OCI-LY1 (cell line): ENCODE measurements at regions not wholly inside any gene's neighbourhood (a gene's known extent, or its start where the extent isn't known, plus 50 kb on each side); places are given as distances from the start of the nearest gene placed in this dataset.
"Not testable (repeated sequence)": the region's sequence is repeated elsewhere in the genome, so short reads cannot be mapped to it uniquely, and the experiment has no call there.

Experiments used
- H2AFZ ChIP-seq: fragments of 200-600 bp; sonication (generic), shearing (Covaris generic); 2 replicates; pipeline ENCODE4 v1.6.0; 2014; ENCODE audit warnings: antibody characterized with exemption, mild to moderate bottlenecking, low read length
- H3F3A ChIP-seq: fragments of 200-600 bp; sonication (generic), shearing (Covaris generic); 2 replicates; pipeline ENCODE4 v1.6.0; 2014; ENCODE audit warnings: mild to moderate bottlenecking, antibody characterized with exemption, low read length, moderate library complexity; ENCODE audit not compliant: insufficient read depth
- H3K27ac ChIP-seq: fragments of 200-600 bp; sonication (generic); 2 replicates; pipeline ENCODE4 v1.5.1; 2014; ENCODE audit warnings: low read length, mixed run types, mild to moderate bottlenecking, low read depth; ENCODE audit not compliant: poor library complexity, severe bottlenecking
- H3K27me3 ChIP-seq: fragments of 200-600 bp; sonication (generic); 2 replicates; pipeline ENCODE4 v1.6.0; 2014; ENCODE audit warnings: antibody characterized with exemption, mild to moderate bottlenecking, low read length, moderate library complexity; ENCODE audit not compliant: insufficient read depth
- H3K36me3 ChIP-seq: fragments of 200-600 bp; sonication (generic); 2 replicates; pipeline ENCODE4 v1.6.1; 2014; ENCODE audit warnings: mild to moderate bottlenecking, antibody characterized with exemption, low read length, moderate library complexity, mixed read lengths; ENCODE audit not compliant: insufficient read depth
- H3K4me1 ChIP-seq: fragments of 200-600 bp; sonication (generic); 2 replicates; pipeline ENCODE4 v1.5.1; 2014; ENCODE audit warnings: mild to moderate bottlenecking, low read length, moderate library complexity; ENCODE audit not compliant: insufficient read depth, severe bottlenecking
- H3K4me2 ChIP-seq: fragments of 200-600 bp; sonication (generic), shearing (Covaris generic); 2 replicates; pipeline ENCODE4 v1.6.1; 2014; ENCODE audit warnings: low read length
- H3K4me3 ChIP-seq: fragments of 200-600 bp; sonication (generic); 2 replicates; pipeline ENCODE4 v1.5.1; 2014; ENCODE audit warnings: low read length, low read depth, mild to moderate bottlenecking, mixed read lengths; ENCODE audit not compliant: poor library complexity, severe bottlenecking
- H3K79me2 ChIP-seq: fragments of 200-600 bp; shearing (Covaris generic); 2 replicates; pipeline ENCODE4 v1.6.1; 2016; ENCODE audit warnings: mixed run types, low read length, mixed read lengths; ENCODE audit not compliant: insufficient read depth
- H3K9ac ChIP-seq: fragments of 200-600 bp; sonication (generic), shearing (Covaris generic); 2 replicates; pipeline ENCODE4 v1.6.1; 2014; ENCODE audit warnings: mild to moderate bottlenecking, low read length, mixed read lengths
- H3K9me2 ChIP-seq: fragments of 200-600 bp; sonication (generic), shearing (Covaris generic); 2 replicates; pipeline ENCODE4 v1.6.1; 2014; ENCODE audit warnings: low read depth, mild to moderate bottlenecking, low read length, mixed read lengths
- H3K9me3 ChIP-seq: fragments of 200-600 bp; shearing (Covaris generic); 2 replicates; pipeline ENCODE4 v1.6.1; 2014; ENCODE audit warnings: low read length, mixed read lengths
- H4K20me1 ChIP-seq: fragments of 200-600 bp; sonication (generic), shearing (Covaris generic); 2 replicates; pipeline ENCODE4 v1.6.0; 2016; ENCODE audit warnings: mild to moderate bottlenecking, low read length; ENCODE audit not compliant: insufficient read depth

GRCh38 chr5:99515864-99516490, 587.2 kb upstream of the CHD1 start:
- not testable (repeated sequence) for H3K9ac ChIP-seq, H3K79me2 ChIP-seq, H3K9me3 ChIP-seq, H3F3A ChIP-seq, H4K20me1 ChIP-seq, H3K9me2 ChIP-seq, H3K27me3 ChIP-seq, H3K27ac ChIP-seq, H2AFZ ChIP-seq, H3K36me3 ChIP-seq, H3K4me1 ChIP-seq, H3K4me2 ChIP-seq, H3K4me3 ChIP-seq

- H3K4me3 ChIP-seq, H3K27me3 ChIP-seq, H4K20me1 ChIP-seq, H3K27ac ChIP-seq, H3K9me3 ChIP-seq, H2AFZ ChIP-seq, H3K4me1 ChIP-seq, H3K9ac ChIP-seq, H3K4me2 ChIP-seq, H3K36me3 ChIP-seq, H3F3A ChIP-seq, H3K79me2 ChIP-seq, H3K9me2 ChIP-seq: not testable (repeated sequence)
Measured at GRCh38 chr5:99510237-99510866, 581.5 kb upstream of the CHD1 start.

GRCh38 chr5:99509064-99509463, 580.3 kb upstream of the CHD1 start:
- H3K9me3 ChIP-seq, H3K79me2 ChIP-seq, H2AFZ ChIP-seq: not testable (repeated sequence)

GRCh38 chr5:99495456-99495855, 566.6 kb upstream of the CHD1 start:
- not testable (repeated sequence) for H3K27ac ChIP-seq, H3K9me3 ChIP-seq, H3K4me1 ChIP-seq, H3K36me3 ChIP-seq, H3K4me3 ChIP-seq, H3K4me2 ChIP-seq, H3K27me3 ChIP-seq, H2AFZ ChIP-seq, H3K79me2 ChIP-seq, H4K20me1 ChIP-seq, H3K9ac ChIP-seq, H3K9me2 ChIP-seq, H3F3A ChIP-seq

More at GRCh38 chr5:99509064-99509463, 580.3 kb upstream of the CHD1 start:
- not testable (repeated sequence) for H3K9me2 ChIP-seq, H3K4me3 ChIP-seq, H3K4me2 ChIP-seq, H3K36me3 ChIP-seq, H3K4me1 ChIP-seq, H3K9ac ChIP-seq, H3K27ac ChIP-seq, H4K20me1 ChIP-seq, H3F3A ChIP-seq, H3K27me3 ChIP-seq

- H3K27ac ChIP-seq, H3K4me1 ChIP-seq, H3K79me2 ChIP-seq: not testable (repeated sequence)
Measured at GRCh38 chr5:99478450-99478849, 549.6 kb upstream of the CHD1 start.

GRCh38 chr5:99473328-99473727, 544.5 kb upstream of the CHD1 start:
- not testable (repeated sequence) for H3K4me2 ChIP-seq, H3K36me3 ChIP-seq, H3K79me2 ChIP-seq, H2AFZ ChIP-seq, H3K9ac ChIP-seq, H3F3A ChIP-seq, H3K4me1 ChIP-seq, H4K20me1 ChIP-seq, H3K27me3 ChIP-seq, H3K4me3 ChIP-seq, H3K27ac ChIP-seq, H3K9me3 ChIP-seq, H3K9me2 ChIP-seq

More at GRCh38 chr5:99478450-99478849, 549.6 kb upstream of the CHD1 start:
- not testable (repeated sequence) for H3K36me3 ChIP-seq, H3F3A ChIP-seq, H3K9me2 ChIP-seq, H3K9ac ChIP-seq, H3K4me2 ChIP-seq, H3K4me3 ChIP-seq, H3K9me3 ChIP-seq, H2AFZ ChIP-seq, H3K27me3 ChIP-seq, H4K20me1 ChIP-seq

GRCh38 chr5:99471726-99472125, 542.9 kb upstream of the CHD1 start:
- H3K9me2 ChIP-seq, H3K4me1 ChIP-seq, H3F3A ChIP-seq, H4K20me1 ChIP-seq, H3K79me2 ChIP-seq, H3K9ac ChIP-seq, H3K4me2 ChIP-seq, H3K4me3 ChIP-seq, H3K27ac ChIP-seq, H3K36me3 ChIP-seq, H3K9me3 ChIP-seq, H3K27me3 ChIP-seq, H2AFZ ChIP-seq: not testable (repeated sequence)

- H4K20me1 ChIP-seq, H3K9ac ChIP-seq, H3K9me2 ChIP-seq, H2AFZ ChIP-seq, H3K4me2 ChIP-seq, H3K4me3 ChIP-seq, H3F3A ChIP-seq, H3K4me1 ChIP-seq, H3K27ac ChIP-seq, H3K9me3 ChIP-seq, H3K27me3 ChIP-seq, H3K36me3 ChIP-seq, H3K79me2 ChIP-seq: not testable (repeated sequence)
Measured at GRCh38 chr5:99471178-99471577, 542.4 kb upstream of the CHD1 start.
